ENCODE measurements at regions not wholly inside any gene's neighbourhood (a gene's known extent, or its start where the extent isn't known, plus 50 kb on each side); places are given as distances from the start of the nearest gene placed in this dataset.
"Not testable (repeated sequence)": the region's sequence is repeated elsewhere in the genome, so short reads cannot be mapped to it uniquely, and the experiment has no call there.

DNA sequence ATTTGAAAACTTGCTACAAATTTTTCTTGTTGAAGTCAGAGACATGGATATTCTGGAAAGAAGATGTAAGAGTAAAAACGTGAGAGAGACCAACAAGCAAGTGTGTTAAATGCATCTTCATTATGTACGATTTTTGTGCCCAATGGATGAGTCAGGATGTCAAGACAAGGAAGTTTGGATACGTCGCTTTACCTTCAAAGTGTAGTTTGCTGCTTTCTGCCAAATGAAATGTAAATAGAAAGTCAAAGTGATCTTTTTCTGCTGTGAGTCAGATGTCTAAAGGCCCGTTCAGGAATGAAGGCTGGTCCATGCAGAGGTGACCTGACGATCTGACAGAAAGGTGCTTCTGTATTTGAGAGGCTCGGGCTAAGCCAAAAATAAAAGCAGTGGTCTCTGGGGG lies 273.1 kb upstream of the PIK3R1 start:
- no peaks in the 10 kb centered on the region for H3K79me2 ChIP-seq (ENCODE audit: control insufficient read depth, insufficient read depth, low read length, unreplicated experiment)
- peak overlapping the region; percentile 1; the same call in 1 of the 2 replicates for H3K4me3 ChIP-seq (ENCODE audit: low read depth, low read length)
- no peaks in the 10 kb centered on the region for H3K4me1 ChIP-seq (ENCODE audit: control insufficient read depth, insufficient read depth, low read length, unreplicated experiment)
- no peak overlapping the region for H3K27ac ChIP-seq (ENCODE audit: low read depth, low read length)
- H3K36me3 ChIP-seq (ENCODE audit: insufficient read depth, low read length): no peaks in the 10 kb centered on the region
- peak overlapping the region; percentile 3 for H2AFZ ChIP-seq (ENCODE audit: low read length, unreplicated experiment)
- no peaks in the 10 kb centered on the region for H3K27me3 ChIP-seq (ENCODE audit: insufficient read depth, low read length)

DNA sequence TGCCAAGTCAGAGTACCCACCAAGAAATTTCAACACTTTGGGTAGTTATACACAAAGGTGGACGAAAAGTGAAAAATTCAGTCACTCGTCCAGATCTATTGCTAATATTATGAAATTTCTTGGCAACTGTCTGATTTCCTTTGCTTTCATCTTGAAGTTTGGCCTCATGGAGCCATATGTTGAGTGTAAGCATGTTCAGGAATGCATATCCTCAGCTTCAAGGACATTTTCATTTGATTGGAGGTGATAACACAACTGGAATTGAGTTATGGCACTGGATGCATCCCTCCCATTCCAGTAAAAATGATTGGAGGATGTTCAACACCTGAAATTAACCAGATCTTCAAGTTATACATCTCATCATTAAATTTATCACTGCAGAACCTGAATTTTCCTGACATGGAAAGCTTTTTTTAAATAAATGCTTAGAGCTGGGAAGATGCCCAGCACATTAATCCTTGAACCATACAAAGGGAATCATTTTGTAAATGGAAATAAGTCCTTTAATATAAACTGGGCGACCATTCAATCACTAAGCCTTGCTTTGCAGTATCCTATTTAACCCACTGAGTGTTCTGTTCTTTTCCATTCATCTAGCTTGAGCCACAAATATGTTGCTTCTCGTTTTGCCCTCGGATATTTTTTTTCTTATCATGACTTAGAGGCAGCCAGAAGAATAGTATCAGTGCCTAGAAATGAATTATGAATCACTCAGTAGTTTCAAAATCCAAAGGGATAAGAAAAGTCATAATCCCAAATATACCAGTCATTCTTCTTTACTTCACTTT lies 273.7 kb upstream of the PIK3R1 start:
- H3K4me3 ChIP-seq (ENCODE audit: low read depth, low read length): peak overlapping the region; percentile 1; the same call in 1 of the 2 replicates
- H2AFZ ChIP-seq (ENCODE audit: low read length, unreplicated experiment): peak overlapping the region; percentile 3
- no peaks in the 10 kb centered on the region for H3K79me2 ChIP-seq (ENCODE audit: control insufficient read depth, insufficient read depth, low read length, unreplicated experiment)
- no peaks in the 10 kb centered on the region for H3K27me3 ChIP-seq (ENCODE audit: insufficient read depth, low read length)
- H3K4me1 ChIP-seq (ENCODE audit: control insufficient read depth, insufficient read depth, low read length, unreplicated experiment): no peaks in the 10 kb centered on the region
- H3K27ac ChIP-seq (ENCODE audit: low read depth, low read length): no peak overlapping the region
- H3K36me3 ChIP-seq (ENCODE audit: insufficient read depth, low read length): no peaks in the 10 kb centered on the region

DNA sequence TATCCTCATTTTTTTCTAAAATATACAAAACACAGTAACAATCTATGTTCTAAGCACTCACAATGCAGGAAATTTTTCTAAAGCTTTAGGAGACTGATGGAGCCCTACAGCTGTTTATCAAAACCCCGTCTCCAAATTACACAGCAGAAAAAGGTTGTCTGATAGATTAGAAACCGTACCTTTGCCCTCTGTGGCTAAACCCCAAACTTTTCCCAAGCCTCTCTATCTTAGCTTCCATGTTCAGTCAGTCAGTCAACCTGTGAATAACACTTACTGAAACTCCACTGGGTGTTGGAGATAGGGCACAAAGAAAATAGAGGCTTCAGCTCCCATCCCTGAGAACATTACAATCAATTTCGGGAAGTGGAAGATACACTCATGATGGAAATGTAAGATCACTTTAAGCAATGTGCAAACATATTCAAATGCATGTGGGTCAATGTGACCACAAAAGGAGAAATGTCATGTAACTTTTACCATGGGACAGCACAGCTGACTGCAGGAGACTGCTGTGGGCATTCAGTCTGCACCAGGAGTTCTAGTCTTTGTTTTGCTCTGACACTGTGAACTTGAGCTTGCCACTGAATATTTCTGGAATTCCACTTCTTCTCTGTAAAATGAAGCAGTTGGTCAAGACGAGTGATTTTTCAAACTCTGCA lies 279.5 kb upstream of the PIK3R1 start:
- no peaks in the 10 kb centered on the region for H3K4me1 ChIP-seq (ENCODE audit: control insufficient read depth, insufficient read depth, low read length, unreplicated experiment)
- H2AFZ ChIP-seq (ENCODE audit: low read length, unreplicated experiment): no peak overlapping the region
- no peaks in the 10 kb centered on the region for H3K36me3 ChIP-seq (ENCODE audit: insufficient read depth, low read length)
- no peak overlapping the region for H3K27ac ChIP-seq (ENCODE audit: low read depth, low read length)
- H3K79me2 ChIP-seq (ENCODE audit: control insufficient read depth, insufficient read depth, low read length, unreplicated experiment): no peaks in the 10 kb centered on the region
- H3K4me3 ChIP-seq (ENCODE audit: low read depth, low read length): no peak overlapping the region
- no peaks in the 10 kb centered on the region for H3K27me3 ChIP-seq (ENCODE audit: insufficient read depth, low read length)

- no peak overlapping the region for H3K27ac ChIP-seq (ENCODE audit: low read depth, low read length)
- H3K4me3 ChIP-seq (ENCODE audit: low read depth, low read length): no peak overlapping the region
- H3K79me2 ChIP-seq (ENCODE audit: control insufficient read depth, insufficient read depth, low read length, unreplicated experiment): no peaks in the 10 kb centered on the region
- H2AFZ ChIP-seq (ENCODE audit: low read length, unreplicated experiment): no peak overlapping the region
- H3K27me3 ChIP-seq (ENCODE audit: insufficient read depth, low read length): no peaks in the 10 kb centered on the region
- no peaks in the 10 kb centered on the region for H3K4me1 ChIP-seq (ENCODE audit: control insufficient read depth, insufficient read depth, low read length, unreplicated experiment)
- H3K36me3 ChIP-seq (ENCODE audit: insufficient read depth, low read length): no peaks in the 10 kb centered on the region
Observed at GRCh38 chr5:67934976-67935375, 280.6 kb upstream of the PIK3R1 start.

GRCh38 chr5:67925511-67925910 lies 290.0 kb upstream of the PIK3R1 start:
- no peak overlapping the region for H2AFZ ChIP-seq (ENCODE audit: low read length, unreplicated experiment)
- no peaks in the 10 kb centered on the region for H3K27me3 ChIP-seq (ENCODE audit: insufficient read depth, low read length)
- no peak overlapping the region for H3K4me3 ChIP-seq (ENCODE audit: low read depth, low read length)
- no peaks in the 10 kb centered on the region for H3K4me1 ChIP-seq (ENCODE audit: control insufficient read depth, insufficient read depth, low read length, unreplicated experiment)
- H3K79me2 ChIP-seq (ENCODE audit: control insufficient read depth, insufficient read depth, low read length, unreplicated experiment): no peaks in the 10 kb centered on the region
- no peaks in the 10 kb centered on the region for H3K36me3 ChIP-seq (ENCODE audit: insufficient read depth, low read length)
- no peak overlapping the region for H3K27ac ChIP-seq (ENCODE audit: low read depth, low read length)

DNA sequence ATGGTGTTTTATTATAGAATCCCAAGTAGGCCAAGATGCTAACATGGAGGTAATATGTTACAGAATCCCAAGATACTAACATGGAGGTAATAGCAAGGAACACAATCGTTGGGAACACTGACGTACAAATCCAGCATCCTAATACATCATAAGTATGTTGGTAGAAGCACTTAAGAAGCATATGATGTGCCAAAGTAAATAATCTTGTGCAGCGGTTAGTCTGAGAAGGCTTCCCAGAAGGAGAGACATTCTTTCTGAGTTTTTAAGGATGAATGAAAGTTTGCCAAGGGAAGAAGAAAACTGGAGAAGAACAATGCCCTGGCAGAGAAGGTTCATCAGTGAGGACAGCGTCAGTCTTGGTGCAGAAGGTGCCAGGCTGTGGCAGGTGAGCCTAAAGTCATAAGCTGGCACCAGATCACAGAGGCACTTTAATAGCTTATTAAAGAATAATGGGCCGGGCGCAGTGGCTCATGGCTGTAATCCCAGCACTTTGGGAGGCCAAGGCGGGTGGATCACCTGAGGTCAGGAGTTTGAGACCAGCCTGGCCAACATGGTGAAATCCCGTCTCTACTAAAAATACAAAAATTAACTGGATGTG lies 294.5 kb upstream of the PIK3R1 start:
- Histone ChIP-seq H3K36me3 (ENCODE audit: insufficient read depth, low read length) (no peaks in the 10 kb centered on the region), H3K4me3 (ENCODE audit: low read depth, low read length) (no peak overlapping the region), H3K79me2 (ENCODE audit: control insufficient read depth, insufficient read depth, low read length, unreplicated experiment) (no peaks in the 10 kb centered on the region), H3K4me1 (ENCODE audit: control insufficient read depth, insufficient read depth, low read length, unreplicated experiment) (no peaks in the 10 kb centered on the region), H3K27ac (ENCODE audit: low read depth, low read length) (no peak overlapping the region), H3K27me3 (ENCODE audit: insufficient read depth, low read length) (no peaks in the 10 kb centered on the region), H2AFZ (ENCODE audit: low read length, unreplicated experiment) (no peak overlapping the region)

DNA sequence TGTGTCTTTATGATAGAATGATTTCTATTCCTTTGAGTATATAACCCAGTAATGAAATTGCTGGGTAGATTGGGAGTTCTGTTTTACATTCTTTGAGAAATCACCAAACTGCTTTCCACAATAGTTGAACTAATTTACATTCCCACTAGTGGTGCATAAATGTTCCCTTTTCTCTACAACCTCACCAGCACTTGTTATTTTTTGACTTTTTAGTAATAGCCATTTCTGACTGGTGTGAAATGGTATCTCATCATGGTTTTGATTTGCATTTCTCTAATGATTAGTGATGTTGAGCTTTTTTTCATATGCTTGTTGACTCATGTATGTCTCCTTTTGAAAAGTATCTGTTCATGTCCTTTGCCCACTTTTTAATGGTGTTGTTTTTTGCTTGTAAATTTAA lies 296.0 kb upstream of the PIK3R1 start:
- H2AFZ ChIP-seq (ENCODE audit: low read length, unreplicated experiment); H3K4me3 ChIP-seq (ENCODE audit: low read depth, low read length); H3K4me1 ChIP-seq (ENCODE audit: control insufficient read depth, insufficient read depth, low read length, unreplicated experiment); H3K27me3 ChIP-seq (ENCODE audit: insufficient read depth, low read length); H3K27ac ChIP-seq (ENCODE audit: low read depth, low read length); H3K79me2 ChIP-seq (ENCODE audit: control insufficient read depth, insufficient read depth, low read length, unreplicated experiment); H3K36me3 ChIP-seq (ENCODE audit: insufficient read depth, low read length): not testable (repeated sequence)

DNA sequence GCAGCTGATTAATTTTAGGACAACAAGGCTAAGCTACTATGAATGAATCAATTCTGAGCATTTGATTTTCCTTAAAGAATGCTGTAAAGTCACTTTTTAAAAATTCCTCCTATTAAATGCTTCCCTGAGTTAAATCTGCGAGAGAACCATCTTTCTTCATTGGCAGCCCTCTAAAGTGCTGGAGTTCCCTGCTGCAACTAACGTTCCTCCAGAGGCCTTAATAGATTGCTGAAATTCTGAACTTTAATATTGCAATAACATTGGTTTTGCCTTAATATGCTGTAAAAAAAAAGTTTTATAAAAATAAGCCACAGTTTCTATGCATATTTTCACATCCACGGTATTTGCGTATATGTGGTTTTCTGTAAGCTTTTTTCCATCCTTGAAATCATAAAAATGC lies 298.0 kb upstream of the PIK3R1 start:
- Histone ChIP-seq H3K79me2 (ENCODE audit: control insufficient read depth, insufficient read depth, low read length, unreplicated experiment) (no peaks in the 10 kb centered on the region), H2AFZ (ENCODE audit: low read length, unreplicated experiment) (no peak overlapping the region), H3K36me3 (ENCODE audit: insufficient read depth, low read length) (no peaks in the 10 kb centered on the region), H3K4me3 (ENCODE audit: low read depth, low read length) (no peak overlapping the region), H3K27ac (ENCODE audit: low read depth, low read length) (no peak overlapping the region), H3K4me1 (ENCODE audit: control insufficient read depth, insufficient read depth, low read length, unreplicated experiment) (no peaks in the 10 kb centered on the region), H3K27me3 (ENCODE audit: insufficient read depth, low read length) (no peaks in the 10 kb centered on the region)

DNA sequence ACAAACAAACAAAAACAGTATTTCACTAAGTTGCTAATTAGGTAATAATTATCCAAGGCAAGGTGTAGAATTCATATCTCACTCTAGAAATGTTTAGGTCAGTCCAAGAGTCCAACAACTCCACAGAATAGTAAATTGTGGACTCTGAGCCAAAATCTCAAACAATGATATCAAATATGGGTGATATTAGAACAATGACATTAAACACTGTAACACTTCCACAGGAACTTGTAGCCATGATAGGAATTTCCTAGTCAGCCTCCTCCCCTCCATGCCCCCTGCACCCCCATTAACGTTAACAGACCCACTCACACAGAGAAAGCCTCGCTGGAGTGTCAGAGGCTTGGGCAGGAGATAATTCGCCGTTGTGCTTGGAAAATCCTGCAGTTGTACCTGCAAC lies 305.0 kb upstream of the PIK3R1 start:
- H2AFZ ChIP-seq (ENCODE audit: low read length, unreplicated experiment): no peak overlapping the region
- H3K4me3 ChIP-seq (ENCODE audit: low read depth, low read length): no peak overlapping the region
- H3K4me1 ChIP-seq (ENCODE audit: control insufficient read depth, insufficient read depth, low read length, unreplicated experiment): no peaks in the 10 kb centered on the region
- H3K79me2 ChIP-seq (ENCODE audit: control insufficient read depth, insufficient read depth, low read length, unreplicated experiment): no peaks in the 10 kb centered on the region
- H3K27ac ChIP-seq (ENCODE audit: low read depth, low read length): no peak overlapping the region
- no peaks in the 10 kb centered on the region for H3K36me3 ChIP-seq (ENCODE audit: insufficient read depth, low read length)
- H3K27me3 ChIP-seq (ENCODE audit: insufficient read depth, low read length): no peaks in the 10 kb centered on the region

GRCh38 chr5:67908126-67908765 lies 307.3 kb upstream of the PIK3R1 start:
- Histone ChIP-seq H3K27ac (ENCODE audit: low read depth, low read length) (no peak overlapping the region), H3K79me2 (ENCODE audit: control insufficient read depth, insufficient read depth, low read length, unreplicated experiment) (no peaks in the 10 kb centered on the region), H3K4me1 (ENCODE audit: control insufficient read depth, insufficient read depth, low read length, unreplicated experiment) (no peaks in the 10 kb centered on the region), H3K27me3 (ENCODE audit: insufficient read depth, low read length) (no peaks in the 10 kb centered on the region), H3K4me3 (ENCODE audit: low read depth, low read length) (no peak overlapping the region), H2AFZ (ENCODE audit: low read length, unreplicated experiment) (no peak overlapping the region), H3K36me3 (ENCODE audit: insufficient read depth, low read length) (no peaks in the 10 kb centered on the region)
